Right lobe of liver (tissue), 6 donors: ENCODE measurements at regions not wholly inside any gene's neighbourhood (a gene's known extent, or its start where the extent isn't known, plus 50 kb on each side); places are given as distances from the start of the nearest gene placed in this dataset.

Experiments
- ATAC-seq, 4 donors: fragments of 200-7000 bp; cut with Tn5 transposase; one replicate each; pipeline ENCODE4 v1.9.1; 2020; ENCODE audit warnings: mild to moderate bottlenecking in 4 of 4, moderate library complexity in 4 of 4
- DNase-seq, 3 donors: peaks; one replicate each; pipeline ENCODE4 v3.0.0-alpha.2; 2020
- H3K27ac ChIP-seq, 3 donors: fragments of 200-600 bp; one replicate each; pipeline ENCODE4 v1.8.0; 2022
- H3K27me3 ChIP-seq, 2 donors: fragments of 200-600 bp; one replicate each; pipeline ENCODE4 v1.8.0; 2022
- H3K36me3 ChIP-seq, 4 donors: fragments of 200-600 bp; sonication (generic) in 1 of 4; one replicate each; pipeline versions ENCODE4 v1.5.1 to v1.8.0; 2017 to 2022; ENCODE audit warnings: control low read depth in 1 of 4
- H3K4me1 ChIP-seq, 4 donors: fragments of 200-600 bp; sonication (generic) in 1 of 4; one replicate each; pipeline versions ENCODE4 v1.5.1 to v1.8.0; 2017 to 2022; ENCODE audit warnings: control low read depth in 1 of 4
- H3K4me3 ChIP-seq, 3 donors: fragments of 200-600 bp; one replicate each; pipeline ENCODE4 v1.8.0; 2022
- H3K9me3 ChIP-seq, 4 donors: fragments of 200-600 bp; sonication (generic) in 1 of 4; one replicate each; pipeline versions ENCODE4 v1.5.1 to v1.8.0; 2017 to 2022; ENCODE audit warnings: control low read depth in 1 of 4
- POLR2A ChIP-seq: fragments of 450-650 bp; IDR thresholded peaks from one replicate; pipeline ENCODE4 v1.6.1; 2017; ENCODE audit warnings: antibody characterized with exemption, mild to moderate bottlenecking
- WGBS: methylation state at CpG from one replicate; pipeline ENCODE4 v1.1.6; 2018; ENCODE audit warnings: low coverage, low lambda C conversion rate; ENCODE audit not compliant: insufficient coverage; ENCODE audit errors: missing lambda C conversion rate; 5-methylcytosine and 5-hydroxymethylcytosine counted together
- intact Hi-C, 2 donors: fragments of 100-400 bp; cut with DNase I; formaldehyde crosslinking; loops; one replicate each; pipeline versions ENCODE4 v1.11.2 to v1.14.1; 2022
- TF ChIP-seq, protein P1 (sequence below), 4 donors: fragments of 200-600 bp in 3 of 4; fragments of 450-650 bp in 1 of 4; IDR thresholded peaks; one replicate each; pipeline versions ENCODE4 v1.5.1 to v1.8.0; 2016 to 2022; ENCODE audit warnings: antibody characterized with exemption in 4 of 4, mild to moderate bottlenecking in 2 of 4
- donor health status: DM: no; HTN: yes; CAD: no.
- donor health status: DM: no; HTN: no; CAD: no.
- donor health status: DM: no; HTN: no; CAD: no.
- donor health status: DM: no; HTN: yes; CAD: no.
- donor health status: DM: no; HTN: yes; CAD: no.

DNA sequence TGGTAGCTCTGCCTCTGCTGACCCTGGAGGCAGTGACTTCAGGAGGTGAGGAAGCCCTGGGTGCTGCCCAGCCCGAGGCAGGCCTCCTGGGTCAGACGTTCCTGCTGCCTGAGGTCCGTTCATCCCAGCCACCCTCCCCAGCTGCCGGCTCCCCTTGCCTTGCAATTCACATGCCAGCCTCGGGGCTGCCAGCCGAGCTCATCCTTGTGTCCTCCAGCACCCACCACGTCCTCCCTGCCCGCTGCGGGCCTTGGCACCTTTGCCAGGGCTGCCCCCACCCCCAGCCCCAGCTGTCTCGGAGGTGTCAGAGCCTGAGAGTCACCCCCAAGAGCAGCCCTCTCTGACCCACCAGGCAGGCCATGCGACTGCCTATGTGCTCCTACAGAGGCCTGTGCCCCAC lies 162.1 kb upstream of the RNF32 start:
- TF ChIP-seq, protein P1, sequence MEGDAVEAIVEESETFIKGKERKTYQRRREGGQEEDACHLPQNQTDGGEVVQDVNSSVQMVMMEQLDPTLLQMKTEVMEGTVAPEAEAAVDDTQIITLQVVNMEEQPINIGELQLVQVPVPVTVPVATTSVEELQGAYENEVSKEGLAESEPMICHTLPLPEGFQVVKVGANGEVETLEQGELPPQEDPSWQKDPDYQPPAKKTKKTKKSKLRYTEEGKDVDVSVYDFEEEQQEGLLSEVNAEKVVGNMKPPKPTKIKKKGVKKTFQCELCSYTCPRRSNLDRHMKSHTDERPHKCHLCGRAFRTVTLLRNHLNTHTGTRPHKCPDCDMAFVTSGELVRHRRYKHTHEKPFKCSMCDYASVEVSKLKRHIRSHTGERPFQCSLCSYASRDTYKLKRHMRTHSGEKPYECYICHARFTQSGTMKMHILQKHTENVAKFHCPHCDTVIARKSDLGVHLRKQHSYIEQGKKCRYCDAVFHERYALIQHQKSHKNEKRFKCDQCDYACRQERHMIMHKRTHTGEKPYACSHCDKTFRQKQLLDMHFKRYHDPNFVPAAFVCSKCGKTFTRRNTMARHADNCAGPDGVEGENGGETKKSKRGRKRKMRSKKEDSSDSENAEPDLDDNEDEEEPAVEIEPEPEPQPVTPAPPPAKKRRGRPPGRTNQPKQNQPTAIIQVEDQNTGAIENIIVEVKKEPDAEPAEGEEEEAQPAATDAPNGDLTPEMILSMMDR (IDR thresholded peaks at IDR 0.05), result no peak
- no peak for TF ChIP-seq POLR2A
- ATAC-seq, result no peak
- no peak overlapping the region for H3K4me3 ChIP-seq
- intact Hi-C loops, result loop anchor here in 1 of 2 donors (10.0 kb wide), 1 partner anchor 684 kb away; no protein-coding TSS in a partner anchor
- H3K36me3 ChIP-seq, result no peaks in the 10 kb centered on the region
- no peaks in the 10 kb centered on the region for H3K9me3 ChIP-seq
- H3K27ac ChIP-seq, result no peak overlapping the region
- peaks cover 0 to 7% (median 2%) of the 10 kb centered on the region in 4 donors for H3K4me1 ChIP-seq
- no peak for DNase-seq
- no peaks in the 10 kb centered on the region for H3K27me3 ChIP-seq
- no CpG with 5 or more reads among the region's 11 CpGs for WGBS

DNA sequence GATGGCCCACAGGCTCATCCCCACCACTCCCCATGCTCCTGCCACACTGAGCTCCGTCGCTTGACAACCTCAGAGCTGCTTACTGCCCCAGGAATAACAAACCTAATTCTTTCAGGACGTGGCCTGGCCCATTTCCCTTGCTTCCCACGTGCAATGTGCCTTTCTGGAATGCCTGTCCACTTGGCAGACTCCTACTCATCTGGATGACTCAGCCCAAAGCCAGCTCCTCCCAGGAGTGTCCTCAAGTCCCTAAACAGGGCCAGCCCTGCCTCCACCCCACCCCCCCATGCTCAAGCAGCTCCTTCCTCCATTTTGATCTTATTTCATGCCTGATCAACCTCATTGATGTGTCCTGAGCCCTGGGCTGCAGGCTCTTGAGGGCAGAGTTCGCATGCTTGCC lies 164.9 kb upstream of the RNF32 start:
- Histone ChIP-seq H3K4me3 (no peak overlapping the region), H3K27ac (no peak overlapping the region), H3K27me3 (no peaks in the 10 kb centered on the region), H3K36me3 (no peaks in the 10 kb centered on the region), H3K9me3 (no peaks in the 10 kb centered on the region), H3K4me1 (peaks cover 0 to 10% (median 2%) of the 10 kb centered on the region in 4 donors)
- TF ChIP-seq, protein P1 (IDR thresholded peaks at IDR 0.05), result no peak
- no peak for TF ChIP-seq POLR2A
- 100% methylated on average over 1 of the region's 5 CpGs for WGBS
- no peak for DNase-seq
- intact Hi-C loops, result loop anchor here in 1 of 2 donors (10.0 kb wide), 1 partner anchor 681 kb away; no protein-coding TSS in a partner anchor
- peak in 2 of 4 donors; percentile 19 to 37 for ATAC-seq

DNA sequence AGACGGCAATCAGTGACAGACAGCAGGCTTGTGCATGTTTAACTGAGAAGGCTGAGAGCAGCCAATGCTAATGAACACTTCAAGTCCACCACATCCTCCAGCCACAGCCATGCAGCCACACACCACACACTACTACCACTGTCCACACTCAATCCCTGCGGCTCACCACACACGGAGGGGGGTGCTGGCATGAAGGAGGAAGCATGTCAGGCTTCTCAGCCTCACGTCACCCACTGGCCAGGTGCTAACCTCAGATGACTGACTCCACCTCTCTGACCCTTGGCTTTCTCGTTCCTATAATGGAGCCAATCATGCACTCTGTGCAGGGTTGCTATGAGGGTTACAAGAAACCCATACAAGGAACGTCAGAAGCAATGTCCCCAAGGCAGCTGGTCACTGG lies 165.4 kb upstream of the RNF32 start:
- 40% methylated on average over 1 of the region's 6 CpGs for whole genome bisulfite sequencing
- no peak overlapping the region for H3K27ac ChIP-seq
- TF ChIP-seq POLR2A, result no peak
- TF ChIP-seq, protein P1 (IDR thresholded peaks at IDR 0.05), result no peak
- DNase-seq (no peak), ATAC-seq (no peak)
- H3K4me1 ChIP-seq, result peaks cover 0 to 10% (median 2%) of the 10 kb centered on the region in 4 donors
- no peaks in the 10 kb centered on the region for H3K36me3 ChIP-seq
- H3K27me3 ChIP-seq, result no peaks in the 10 kb centered on the region
- H3K9me3 ChIP-seq, result no peaks in the 10 kb centered on the region
- no peak overlapping the region for H3K4me3 ChIP-seq
- intact Hi-C loops, result loop anchor here in 1 of 2 donors (10.0 kb wide), 1 partner anchor 680 kb away; no protein-coding TSS in a partner anchor

DNA sequence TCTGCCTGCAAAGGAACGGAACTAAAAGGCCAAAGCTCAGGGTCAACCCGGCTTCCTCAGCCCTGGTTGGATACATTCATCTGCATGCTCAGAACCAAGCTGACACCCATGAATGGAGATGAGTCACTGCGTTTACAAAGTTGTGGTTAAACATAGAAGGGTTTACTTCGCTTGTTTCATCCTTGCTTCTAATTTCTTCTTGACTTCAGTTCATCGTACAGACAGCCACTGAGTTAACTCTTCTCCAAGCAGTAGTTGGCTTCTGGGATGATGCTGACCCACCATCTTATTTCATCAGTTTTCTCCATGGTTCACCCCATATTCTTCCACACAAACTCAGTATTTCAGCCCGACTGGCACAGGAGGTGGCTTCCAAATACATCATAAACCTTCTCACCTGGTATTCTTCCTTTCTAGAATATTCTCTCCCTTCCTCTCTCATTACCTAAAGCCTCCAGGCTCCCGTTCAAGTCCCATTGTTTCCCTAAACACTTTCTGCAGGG lies 166.3 kb upstream of the RNF32 start:
- peaks cover 0 to 10% (median 2%) of the 10 kb centered on the region in 4 donors for H3K4me1 ChIP-seq
- intact Hi-C loops, result loop anchor here in 1 of 2 donors (10.0 kb wide), 1 partner anchor 679 kb away; no protein-coding TSS in a partner anchor
- ATAC-seq (peak; percentile 78 to 96 (median 80)), DNase-seq (peak in 1 of 3 donors; percentile 42)
- WGBS, result 41% methylated on average over 7 of the region's 7 CpGs
- no peak for TF ChIP-seq POLR2A
- TF ChIP-seq, protein P1 (IDR thresholded peaks at IDR 0.05), result no peak
- no peaks in the 10 kb centered on the region for H3K9me3 ChIP-seq
- H3K4me3 ChIP-seq, result no peak overlapping the region
- H3K27me3 ChIP-seq, result no peaks in the 10 kb centered on the region
- H3K36me3 ChIP-seq, result no peaks in the 10 kb centered on the region
- H3K27ac ChIP-seq, result no peak overlapping the region
